ENCODE measurements at regions not wholly inside any gene's neighbourhood (a gene's known extent, or its start where the extent isn't known, plus 50 kb on each side); places are given as distances from the start of the nearest gene placed in this dataset.
"Not testable (repeated sequence)": the region's sequence is repeated elsewhere in the genome, so short reads cannot be mapped to it uniquely, and the experiment has no call there.

DNA sequence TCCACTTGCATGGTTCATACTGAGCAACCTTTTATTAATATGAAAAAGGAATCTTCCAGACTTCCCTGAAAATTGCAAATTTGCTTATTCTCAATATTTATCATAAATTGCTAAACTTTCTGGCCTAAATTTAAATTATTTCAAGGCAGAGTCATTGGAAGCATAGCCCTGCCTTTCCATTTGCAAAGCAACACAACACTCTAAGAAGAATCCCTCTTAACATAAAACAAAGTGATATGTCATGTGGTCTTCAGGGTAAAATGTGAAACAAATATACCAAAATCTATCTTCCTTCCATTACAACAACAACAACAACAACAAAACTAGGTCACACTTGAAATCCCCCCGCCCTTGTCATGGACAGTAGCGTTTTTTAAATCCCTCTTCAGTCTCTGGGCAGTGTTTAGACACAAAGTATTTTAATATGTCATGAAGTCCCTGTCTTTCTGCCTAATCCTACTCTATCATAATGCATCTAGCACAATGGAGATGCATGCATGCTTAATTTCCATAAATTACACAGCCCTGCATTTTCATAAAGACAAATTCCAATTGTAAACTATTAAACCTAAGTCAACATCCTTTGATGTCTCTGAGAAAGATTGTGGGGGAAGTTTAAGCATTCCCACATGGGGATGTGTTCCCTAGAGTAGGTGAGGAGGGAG lies 668.9 kb upstream of the LCORL start:
- DNase-seq, result no peak

DNA sequence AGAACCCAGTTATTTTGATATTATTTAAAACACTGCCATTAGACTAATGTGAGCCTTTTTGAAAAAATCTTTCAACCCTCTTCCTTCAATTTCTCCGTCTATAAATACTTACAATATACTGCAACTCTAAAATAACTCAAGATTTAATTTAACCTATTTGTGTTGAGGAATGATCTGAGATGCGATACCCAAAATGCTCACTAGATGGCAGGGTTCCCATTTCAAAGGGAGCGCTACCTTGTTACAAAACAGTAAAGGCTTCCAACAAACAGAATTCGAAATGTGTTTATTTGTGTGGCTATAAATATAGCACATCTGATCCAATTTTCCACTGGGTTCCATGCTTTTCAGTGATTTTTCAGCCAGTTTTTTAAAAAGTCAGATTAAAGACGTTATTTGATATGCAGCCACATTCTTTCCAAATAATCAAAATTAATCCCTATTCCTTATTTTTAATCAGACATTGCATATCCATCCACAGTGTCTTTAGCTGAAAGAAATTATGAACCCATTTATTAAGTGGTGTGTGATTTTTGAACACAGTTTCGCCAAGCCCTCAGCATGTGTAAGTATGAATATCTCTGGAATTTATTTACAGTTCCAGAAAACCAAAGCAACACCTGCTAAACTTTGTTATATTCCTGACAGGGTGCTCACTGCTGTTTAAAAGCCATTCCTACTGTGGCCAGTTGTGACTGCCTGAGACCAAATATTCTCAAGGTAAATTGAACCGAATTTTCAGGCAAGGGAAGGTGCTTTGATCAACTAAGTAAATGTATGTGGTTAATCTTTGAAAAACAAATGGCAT lies 668.0 kb upstream of the LCORL start:
- DNase-seq, result peak; percentile 25

DNA sequence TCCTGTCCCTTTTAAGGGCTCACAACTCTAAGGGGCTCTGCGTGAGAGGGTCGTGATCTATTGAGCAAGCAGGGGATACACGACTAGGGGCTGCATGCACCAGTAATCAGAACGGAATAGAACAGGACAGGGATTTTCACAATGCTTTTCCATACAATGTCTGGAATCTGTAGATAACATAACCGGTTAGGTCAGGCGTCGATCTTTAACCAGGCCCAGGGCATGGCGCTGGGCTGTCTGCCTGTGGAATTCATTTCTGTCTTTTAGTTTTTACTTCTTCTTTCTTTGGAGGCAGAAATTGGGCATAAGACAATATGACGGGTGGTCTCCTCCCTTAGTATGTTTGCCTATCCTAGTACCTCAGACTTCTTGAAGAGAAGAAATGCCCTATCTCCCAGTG lies 666.8 kb upstream of the LCORL start:
- not testable (repeated sequence) for DNase-seq

DNA sequence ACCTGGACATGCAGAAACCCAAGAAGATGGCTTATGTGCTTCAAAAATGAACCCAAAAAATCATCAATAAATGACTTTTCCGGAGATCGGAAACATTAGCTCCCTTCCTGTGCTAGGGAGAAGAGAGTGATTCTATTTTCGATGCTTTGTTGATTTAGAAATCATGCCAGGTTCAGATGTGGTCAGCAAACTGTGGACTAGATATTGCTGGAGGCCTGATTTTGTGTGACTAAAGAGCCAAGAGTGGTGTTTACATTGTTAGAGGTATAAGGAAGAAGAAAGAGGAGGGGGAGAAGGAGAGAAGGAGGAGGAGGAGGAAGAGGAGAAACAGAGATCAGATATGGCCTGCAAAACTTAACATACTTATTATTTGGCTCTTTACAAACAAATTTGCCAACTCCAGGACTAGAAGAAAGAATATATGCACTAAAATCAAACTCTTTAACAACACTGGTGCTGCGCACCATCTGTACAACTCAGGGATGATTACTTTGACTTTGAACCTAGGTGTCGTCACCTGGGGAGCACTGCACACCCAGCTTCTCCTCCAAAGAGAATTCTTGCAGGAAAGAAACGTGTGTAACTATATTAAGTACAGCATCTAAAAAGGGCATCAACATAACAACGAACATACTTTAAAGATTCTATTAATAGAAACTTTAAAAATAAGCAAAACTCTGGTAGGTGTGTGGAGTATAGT lies 664.9 kb upstream of the LCORL start:
- DNase-seq, result no peak

DNA sequence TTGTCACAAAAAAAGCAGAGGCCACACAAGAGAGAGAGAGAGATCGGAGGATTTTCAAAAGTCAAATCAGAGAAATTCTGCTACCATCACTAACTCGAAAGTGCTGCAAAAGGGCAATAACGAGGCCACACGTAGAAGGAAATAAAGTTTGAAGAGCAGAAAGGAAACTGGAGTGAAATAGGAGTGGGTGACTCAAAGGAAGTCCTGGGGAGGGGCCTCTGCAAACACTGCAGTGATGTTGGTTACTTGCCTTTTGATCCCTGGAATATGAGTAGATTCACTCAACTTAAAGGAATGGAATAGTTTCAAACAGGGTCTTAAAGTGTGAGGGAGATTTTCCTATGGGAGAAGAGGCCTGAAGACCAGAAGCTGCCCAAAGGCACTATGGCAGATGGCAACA lies 663.4 kb upstream of the LCORL start:
- DNase-seq, result no peak

DNA sequence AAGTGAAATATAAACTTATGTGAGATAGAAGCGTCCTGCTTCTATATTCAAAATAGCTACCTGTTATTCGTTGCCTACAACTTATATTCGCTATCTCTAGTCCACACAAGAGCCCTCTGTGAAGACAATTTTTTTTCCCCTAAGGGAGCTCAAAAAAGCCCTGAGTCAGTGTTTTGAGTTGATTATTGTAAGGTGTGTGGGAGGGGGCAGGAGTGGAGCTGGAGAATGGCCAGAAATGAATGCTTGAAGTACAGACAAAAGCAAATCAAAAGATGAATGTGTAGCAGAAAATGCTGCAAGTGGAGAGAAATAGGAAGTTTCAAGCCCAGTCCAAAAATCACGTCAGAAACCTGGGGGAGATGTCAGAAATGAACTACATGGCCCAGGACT lies 655.0 kb upstream of the LCORL start:
- no peak for DNase-seq

DNA sequence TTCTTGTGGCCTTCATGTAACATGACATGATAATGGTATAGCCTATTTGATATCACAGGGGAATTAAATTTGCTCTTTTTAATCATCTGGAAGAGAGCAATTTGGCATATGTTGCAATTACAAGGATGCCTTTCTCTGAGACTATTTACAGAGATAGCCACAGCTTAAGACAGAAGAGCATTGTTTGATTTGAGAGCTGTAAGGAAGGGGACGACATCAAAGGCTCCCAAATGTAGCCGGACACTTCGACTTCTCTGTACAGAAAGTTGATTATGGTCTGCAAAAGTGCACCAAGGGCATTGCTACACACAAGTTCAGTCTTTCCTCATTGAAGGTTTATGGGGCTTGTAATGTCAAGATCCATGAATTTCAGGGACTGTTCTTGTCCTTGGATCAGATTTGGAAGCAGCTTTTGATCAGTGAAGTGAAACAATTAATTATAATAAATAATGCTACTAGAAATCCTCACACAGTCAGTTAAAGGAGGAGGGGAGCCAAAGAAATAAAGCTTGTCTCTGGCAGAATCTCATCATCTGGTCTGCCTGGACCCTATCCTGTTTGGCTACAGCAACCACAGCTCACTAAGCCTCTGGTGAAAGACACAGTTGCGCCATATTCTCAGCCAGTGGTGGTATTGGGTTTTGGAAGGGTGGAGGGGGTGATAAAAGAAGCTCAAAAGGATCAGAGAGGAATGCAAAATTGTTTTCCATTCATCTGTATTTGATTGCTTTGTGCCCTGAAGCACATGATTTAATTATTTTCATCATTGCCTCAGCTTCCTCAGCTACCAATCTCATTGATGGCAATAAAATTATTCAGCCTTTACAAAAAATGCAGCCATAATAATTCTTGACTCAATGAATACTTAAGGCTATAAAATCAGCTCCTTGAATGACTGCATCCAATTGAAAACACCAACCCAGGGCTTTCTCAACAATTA lies 654.3 kb upstream of the LCORL start:
- DNase-seq, result no peak

DNA sequence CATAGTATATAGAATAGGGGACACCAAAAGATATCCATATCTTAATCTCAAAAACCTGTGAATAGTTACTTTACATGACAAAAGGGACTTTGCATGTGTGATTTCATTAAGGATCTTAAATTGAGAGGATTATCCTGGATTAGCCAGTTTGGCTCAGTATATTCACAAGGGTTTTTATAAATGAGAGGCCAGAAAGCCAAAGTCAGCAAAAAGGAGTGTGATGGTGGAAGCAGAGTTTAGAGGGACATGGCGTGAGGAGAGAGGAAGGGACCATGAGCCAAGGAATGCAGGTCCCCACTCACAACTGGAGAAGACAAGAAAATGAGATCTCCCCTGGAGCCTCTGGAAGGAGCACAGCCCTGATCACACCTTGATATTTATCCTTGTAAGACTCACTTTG lies 648.5 kb upstream of the LCORL start:
- DNase-seq, result no peak

DNA sequence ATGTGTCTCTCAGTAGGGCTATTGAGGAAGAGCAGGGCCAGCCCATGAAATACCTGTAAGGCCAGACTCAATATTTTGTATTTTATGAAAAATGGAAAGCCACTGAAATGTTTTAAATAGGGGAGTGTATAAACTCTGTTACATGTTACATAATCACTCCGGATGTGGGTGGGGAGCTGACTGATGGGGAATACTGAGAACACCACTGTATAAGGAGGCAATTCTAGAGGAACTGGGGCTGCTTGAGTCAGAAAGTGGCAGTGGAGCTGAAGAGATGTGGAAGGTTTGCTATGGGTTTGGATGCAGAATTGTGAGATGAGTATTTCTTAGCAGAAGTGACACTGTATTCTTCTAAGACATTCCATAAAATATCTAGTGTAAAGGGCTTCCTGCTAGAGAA lies 647.8 kb upstream of the LCORL start:
- DNase-seq, result no peak

DNA sequence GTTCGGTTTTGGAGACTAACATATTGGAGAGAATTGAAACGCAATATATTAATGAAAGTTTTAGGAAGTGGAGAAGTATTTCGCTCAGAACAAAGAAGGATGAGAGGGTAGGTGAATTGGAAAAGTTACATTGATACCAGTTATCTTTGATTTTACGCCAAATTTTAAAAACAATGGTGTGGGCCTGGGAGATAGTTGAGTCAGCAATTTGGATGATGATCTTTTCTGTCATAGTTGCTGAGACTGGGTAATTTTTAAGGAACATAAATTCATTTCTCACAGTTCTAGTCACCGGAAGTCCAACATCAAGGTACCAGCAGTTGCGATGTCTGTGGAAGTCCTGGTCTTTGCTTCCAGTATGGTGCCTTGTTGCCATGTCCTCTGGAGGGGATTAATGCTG lies 644.8 kb upstream of the LCORL start:
- no peak for DNase-seq

DNA sequence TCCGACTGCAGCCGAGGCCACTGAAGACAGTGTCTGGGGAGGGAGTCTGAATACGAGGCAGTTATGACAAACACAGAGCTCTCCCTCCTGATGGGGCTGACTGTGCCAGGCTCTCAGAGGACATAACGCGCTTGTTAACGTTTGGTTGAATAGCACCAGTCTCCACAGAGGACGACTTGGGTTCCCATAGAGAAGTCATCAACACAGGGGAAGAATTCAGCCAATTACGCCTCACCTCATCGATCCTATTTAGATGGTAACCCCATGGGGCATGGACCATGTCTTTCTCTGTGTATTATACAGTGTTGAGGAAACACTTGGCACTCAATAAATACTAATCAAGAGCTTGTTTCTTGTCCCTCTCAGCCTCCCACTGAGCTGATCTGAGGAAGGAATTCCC lies 642.6 kb upstream of the LCORL start:
- no peak for DNase-seq

DNA sequence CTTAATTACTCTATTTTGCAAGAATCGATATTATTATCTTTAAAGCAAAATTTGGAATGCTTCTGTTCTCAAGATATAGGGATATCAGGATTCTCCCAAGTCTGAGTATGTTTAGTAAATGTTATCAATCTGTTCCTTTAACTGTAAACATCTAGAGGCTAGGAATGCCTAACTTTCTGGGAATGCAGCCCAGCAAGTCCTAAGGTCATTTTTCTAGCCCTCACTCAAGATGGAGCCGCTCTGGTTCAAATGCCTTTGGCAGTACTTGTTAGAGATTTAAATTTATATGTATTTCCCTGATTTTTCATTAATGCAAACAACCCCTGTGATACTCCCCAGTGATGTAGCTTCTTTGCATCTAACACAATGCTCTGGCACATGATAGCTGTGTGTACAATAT lies 623.8 kb upstream of the LCORL start:
- no peak for DNase-seq

DNA sequence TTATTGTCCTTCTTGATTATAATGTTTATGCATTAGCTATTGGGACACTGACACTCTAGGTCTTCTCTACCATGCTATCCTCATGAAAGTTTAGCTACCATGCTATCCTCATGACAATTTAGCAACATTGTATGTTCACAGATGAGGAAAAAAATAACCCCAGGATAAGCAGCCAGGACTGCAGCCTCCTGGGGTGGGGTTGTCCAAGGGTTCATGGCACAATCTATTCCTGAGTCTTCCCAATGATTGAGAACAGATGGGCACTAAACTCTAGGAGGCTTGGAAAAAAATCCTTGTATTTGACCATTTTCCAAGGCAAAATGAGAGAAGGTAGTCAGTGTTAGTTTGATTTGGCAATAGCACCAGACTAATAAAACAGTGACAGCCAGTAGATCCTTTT lies 619.8 kb upstream of the LCORL start:
- DNase-seq, result no peak

DNA sequence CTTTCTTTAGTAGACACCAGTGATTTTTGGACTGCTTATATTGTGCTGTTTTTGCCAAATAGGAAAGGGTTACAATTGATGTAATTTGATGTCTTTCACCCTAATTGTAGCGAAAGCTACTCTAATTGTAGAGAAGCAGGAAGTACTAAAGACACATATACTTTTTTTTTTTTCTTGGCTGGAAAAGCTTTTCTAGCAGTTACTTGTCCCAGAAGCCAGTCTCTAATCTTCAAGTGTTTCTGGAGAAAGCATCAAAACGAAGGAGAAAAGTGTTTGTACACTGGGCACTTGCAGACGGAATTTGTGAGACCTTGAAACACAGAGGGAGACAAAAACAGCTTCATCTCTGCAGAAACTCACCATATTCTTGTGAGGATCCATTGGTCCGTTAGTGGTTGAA lies 616.5 kb upstream of the LCORL start:
- DNase-seq, result no peak

DNA sequence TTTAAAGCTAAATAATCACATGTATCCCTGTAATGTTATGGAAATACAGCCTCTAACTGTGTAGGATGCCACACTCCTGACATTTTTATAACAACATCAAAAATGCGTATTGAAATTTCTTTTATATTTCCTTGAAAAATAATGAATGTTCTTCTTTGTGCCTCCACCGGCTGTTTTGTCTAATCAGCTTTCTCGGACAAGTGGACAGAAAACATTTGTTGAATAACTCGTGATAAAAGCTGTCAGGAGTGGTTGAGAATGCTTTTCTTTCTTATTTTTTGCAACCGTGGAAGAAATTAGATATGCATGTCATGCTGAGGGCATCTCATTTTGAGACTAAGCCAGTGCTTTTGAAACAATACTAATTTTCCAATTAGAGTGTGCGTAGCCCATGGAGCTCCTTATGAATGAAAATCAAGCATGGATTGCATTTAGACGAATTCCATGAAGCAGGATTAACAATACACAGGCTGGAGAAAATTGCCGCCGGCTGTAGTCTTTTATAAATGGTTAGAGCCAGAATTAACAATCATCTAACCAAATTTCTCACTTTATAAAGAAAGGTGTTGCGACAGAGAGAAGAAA lies 614.5 kb upstream of the LCORL start:
- no peak for DNase-seq

DNA sequence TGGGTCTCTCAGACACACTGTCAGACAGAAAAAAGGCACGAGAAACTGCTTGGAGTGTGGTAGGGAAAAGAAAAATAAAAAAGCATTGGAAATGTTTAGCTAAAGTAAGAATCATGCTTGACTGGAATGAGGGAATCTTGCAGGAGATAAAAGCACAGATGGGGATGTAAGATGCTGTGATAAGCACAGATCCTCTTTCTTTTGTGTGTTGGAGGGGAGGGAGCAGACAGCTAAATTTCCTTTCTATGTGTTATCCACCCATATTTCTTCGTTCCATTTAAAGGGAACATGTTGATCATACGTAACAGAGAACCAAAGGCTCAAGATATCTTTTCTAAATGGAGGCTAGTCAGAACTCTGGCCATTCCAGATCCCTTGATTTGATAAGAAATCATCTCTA lies 614.0 kb upstream of the LCORL start:
- no peak for DNase-seq

DNA sequence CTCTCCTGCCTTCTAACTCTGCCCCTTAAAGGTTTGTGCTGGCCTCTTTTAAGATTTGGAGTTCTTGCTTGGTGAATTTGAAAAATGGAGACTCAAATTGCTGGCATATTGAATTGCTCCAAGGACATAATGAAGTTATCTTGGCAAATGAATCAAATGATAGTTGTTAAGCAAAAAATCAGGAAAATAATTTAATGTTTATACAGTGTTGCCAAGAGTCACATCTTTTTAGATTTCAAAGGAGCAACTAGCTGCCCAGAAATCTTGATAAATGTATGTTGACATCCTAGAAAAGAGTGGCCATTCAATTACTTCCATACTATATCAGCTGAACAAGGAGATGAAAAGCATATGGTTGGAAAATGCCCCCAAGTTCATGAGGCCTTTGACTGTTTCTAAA lies 610.0 kb upstream of the LCORL start:
- no peak for DNase-seq

DNA sequence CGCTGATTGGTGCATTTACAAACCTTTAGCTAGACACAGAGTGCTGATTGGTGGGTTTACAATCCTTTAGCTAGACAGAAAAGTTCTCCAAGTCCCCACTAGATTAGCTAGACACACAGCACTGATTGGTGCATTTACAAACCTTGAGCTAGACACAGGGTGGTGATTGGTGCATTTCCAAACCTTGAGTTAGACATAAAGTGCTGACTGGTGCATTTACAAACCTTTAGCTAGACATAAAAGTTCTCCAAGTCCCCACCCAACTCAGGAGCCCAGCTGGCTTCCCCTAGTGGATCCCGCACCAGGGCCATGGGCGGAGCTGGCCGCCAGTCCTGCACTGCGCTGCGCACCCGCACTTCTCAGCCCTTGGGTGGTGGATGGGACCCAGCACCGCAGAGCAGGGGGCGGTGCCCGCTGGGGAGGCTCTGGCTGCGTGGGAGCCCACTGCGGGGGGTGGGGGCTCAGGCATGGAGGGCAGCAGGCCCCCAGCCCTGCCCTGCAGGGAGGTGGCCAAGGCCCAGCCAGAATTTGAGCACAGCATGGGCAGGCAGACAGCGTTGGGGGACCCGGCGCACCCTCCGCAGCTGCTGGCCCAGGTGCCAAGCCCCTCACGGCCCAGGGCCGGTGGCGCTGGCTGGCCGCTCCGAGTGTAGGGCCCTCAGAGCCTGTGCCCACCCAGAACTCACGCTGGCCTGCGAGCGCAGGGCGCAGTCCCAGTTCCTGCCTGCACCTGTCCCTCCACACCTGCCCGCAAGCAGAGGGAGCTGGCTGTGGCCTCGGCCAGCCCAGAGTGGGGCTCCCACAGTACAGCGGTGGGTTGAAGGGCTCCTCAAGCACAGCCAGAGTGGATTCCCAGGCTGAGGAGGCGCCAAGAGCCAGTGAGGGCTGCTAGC lies 608.9 kb upstream of the LCORL start:
- no peak for DNase-seq

DNA sequence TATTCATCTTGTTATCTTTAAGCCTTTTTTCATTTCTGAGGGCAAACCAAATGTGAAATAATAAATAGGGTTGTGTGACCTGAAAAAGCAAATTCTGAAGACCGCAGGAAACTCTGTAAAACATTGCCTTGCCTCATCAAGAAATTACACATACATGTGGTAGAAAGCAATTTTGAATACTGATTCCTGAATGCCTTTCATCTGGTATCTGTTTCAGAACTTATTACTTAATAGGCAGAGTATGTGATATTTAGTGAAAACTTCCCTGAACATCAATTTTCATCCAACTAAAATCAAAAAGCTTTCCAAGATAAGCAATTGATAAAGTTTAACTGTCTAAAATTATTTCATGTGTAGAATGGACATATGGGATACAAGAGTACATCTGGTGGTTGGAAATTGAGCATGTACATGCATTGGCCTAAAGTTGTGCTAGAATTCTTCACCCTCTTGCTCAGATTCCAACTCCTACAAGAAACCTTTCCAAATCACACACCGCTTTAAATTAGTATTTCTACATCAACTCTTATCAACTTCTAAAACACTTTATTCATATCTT lies 606.0 kb upstream of the LCORL start:
- DNase-seq, result no peak

DNA sequence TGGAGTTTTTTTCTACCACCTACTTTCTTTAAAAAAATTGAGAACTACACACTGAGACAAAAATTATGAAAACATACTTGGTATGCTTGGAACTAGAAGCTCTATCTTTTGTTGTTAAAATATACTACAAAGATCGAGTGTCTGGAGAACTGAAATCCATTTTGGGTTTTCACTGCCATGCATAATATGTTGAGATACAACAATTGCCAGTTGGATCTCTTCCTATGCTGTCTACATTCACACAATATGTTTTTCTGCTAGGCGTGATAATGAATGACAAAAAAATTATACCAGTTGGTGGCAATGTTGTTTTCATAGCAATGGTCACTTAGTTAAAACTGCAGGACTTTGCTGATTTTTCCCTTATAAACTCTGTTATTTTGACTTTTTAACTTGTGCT lies 605.4 kb upstream of the LCORL start:
- DNase-seq, result no peak

DNA sequence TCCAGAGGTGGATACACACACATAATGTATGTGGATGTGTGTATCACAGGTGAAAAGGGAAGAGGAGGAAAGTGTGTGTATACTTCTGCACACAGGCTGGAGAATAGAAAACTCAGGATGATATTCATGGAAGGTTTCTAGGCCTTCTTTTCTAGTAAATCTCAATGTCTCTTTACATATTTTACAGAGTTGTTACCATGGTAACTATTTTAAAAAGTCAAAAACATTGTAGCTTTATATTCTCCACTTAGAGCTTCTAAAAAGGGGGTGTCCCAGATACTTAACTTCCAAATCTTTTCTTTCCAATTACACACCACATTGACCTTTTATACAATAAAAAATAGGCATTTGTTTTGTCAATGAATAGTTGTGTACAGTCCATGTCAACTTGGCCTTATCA lies 604.8 kb upstream of the LCORL start:
- no peak for DNase-seq

Measured in inflammatory macrophage treated with lipopolysaccharide for 4 hours (primary cell).